Panc1 (cell line): ENCODE measurements at regions not wholly inside any gene's neighbourhood (a gene's known extent, or its start where the extent isn't known, plus 50 kb on each side); places are given as distances from the start of the nearest gene placed in this dataset.
A peak's percentile ranks its signal among the peaks of the same experiment; 100 is the strongest.

Experiments used
- POLR2AphosphoS5 ChIP-seq: IDR thresholded peaks from 2 replicates; pipeline ENCODE4 v1.6.1; 2012; ENCODE audit warnings: mild to moderate bottlenecking, low read depth, low read length, moderate library complexity
- SIN3A ChIP-seq: IDR thresholded peaks from 2 replicates; pipeline ENCODE4 v1.6.1; 2012; ENCODE audit warnings: low read depth, mild to moderate bottlenecking, low read length, moderate library complexity, borderline replicate concordance; ENCODE audit not compliant: insufficient read depth
- TCF7L2 ChIP-seq: IDR thresholded peaks from 2 replicates; pipeline ENCODE4 v1.6.1; 2011; ENCODE audit warnings: mild to moderate bottlenecking, low read depth, low read length, inconsistent platforms
- TF ChIP-seq, protein P1 (sequence below): fragments of 450-650 bp; IDR thresholded peaks from 2 replicates; pipeline ENCODE4 v1.5.1; 2017; ENCODE audit warnings: mild to moderate bottlenecking
- TF ChIP-seq, protein P2 (sequence below), 2 experiments: IDR thresholded peaks; 2 replicates each; pipeline ENCODE4 v1.6.1; 2011 to 2012; ENCODE audit warnings: low read depth in 2 of 2, control low read depth in 1 of 2, low read length in 1 of 2, mild to moderate bottlenecking in 1 of 2, moderate library complexity in 1 of 2; ENCODE audit not compliant: insufficient read depth in 1 of 2

DNA sequence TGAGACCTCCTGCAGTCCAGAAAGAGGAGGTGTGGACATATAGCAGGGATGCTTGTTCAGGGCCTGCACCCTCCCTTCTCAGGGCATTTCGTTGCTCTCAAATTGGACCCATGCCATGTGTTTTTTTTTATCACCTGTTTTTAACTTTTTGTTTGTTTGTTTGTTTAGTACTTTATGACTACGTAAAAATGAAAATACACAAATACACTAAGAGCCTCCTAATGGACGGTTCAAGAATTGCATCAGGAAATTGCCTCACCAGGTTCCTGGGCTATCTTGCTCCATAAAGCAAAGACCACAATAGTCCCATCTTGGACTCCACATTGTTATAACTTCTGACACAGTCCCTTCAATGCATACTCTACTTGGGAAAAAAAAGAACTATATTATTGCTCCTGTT is 1685.9 kb upstream of the TENM3 start:
- TF ChIP-seq, protein P1, sequence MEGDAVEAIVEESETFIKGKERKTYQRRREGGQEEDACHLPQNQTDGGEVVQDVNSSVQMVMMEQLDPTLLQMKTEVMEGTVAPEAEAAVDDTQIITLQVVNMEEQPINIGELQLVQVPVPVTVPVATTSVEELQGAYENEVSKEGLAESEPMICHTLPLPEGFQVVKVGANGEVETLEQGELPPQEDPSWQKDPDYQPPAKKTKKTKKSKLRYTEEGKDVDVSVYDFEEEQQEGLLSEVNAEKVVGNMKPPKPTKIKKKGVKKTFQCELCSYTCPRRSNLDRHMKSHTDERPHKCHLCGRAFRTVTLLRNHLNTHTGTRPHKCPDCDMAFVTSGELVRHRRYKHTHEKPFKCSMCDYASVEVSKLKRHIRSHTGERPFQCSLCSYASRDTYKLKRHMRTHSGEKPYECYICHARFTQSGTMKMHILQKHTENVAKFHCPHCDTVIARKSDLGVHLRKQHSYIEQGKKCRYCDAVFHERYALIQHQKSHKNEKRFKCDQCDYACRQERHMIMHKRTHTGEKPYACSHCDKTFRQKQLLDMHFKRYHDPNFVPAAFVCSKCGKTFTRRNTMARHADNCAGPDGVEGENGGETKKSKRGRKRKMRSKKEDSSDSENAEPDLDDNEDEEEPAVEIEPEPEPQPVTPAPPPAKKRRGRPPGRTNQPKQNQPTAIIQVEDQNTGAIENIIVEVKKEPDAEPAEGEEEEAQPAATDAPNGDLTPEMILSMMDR = peak; percentile 6; the same call in 1 of the 2 replicates
- TF ChIP-seq, protein P2, sequence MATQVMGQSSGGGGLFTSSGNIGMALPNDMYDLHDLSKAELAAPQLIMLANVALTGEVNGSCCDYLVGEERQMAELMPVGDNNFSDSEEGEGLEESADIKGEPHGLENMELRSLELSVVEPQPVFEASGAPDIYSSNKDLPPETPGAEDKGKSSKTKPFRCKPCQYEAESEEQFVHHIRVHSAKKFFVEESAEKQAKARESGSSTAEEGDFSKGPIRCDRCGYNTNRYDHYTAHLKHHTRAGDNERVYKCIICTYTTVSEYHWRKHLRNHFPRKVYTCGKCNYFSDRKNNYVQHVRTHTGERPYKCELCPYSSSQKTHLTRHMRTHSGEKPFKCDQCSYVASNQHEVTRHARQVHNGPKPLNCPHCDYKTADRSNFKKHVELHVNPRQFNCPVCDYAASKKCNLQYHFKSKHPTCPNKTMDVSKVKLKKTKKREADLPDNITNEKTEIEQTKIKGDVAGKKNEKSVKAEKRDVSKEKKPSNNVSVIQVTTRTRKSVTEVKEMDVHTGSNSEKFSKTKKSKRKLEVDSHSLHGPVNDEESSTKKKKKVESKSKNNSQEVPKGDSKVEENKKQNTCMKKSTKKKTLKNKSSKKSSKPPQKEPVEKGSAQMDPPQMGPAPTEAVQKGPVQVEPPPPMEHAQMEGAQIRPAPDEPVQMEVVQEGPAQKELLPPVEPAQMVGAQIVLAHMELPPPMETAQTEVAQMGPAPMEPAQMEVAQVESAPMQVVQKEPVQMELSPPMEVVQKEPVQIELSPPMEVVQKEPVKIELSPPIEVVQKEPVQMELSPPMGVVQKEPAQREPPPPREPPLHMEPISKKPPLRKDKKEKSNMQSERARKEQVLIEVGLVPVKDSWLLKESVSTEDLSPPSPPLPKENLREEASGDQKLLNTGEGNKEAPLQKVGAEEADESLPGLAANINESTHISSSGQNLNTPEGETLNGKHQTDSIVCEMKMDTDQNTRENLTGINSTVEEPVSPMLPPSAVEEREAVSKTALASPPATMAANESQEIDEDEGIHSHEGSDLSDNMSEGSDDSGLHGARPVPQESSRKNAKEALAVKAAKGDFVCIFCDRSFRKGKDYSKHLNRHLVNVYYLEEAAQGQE (IDR thresholded peaks at IDR 0.05; ENCODE audit: insufficient read depth in 1 of 2, low read depth in 2 of 2, low read length in 1 of 2) = no peak
- no peak for TF ChIP-seq POLR2AphosphoS5
- no peak for TF ChIP-seq SIN3A
- no peak for TF ChIP-seq TCF7L2
